NB4 (cell line): ENCODE measurements at regions not wholly inside any gene's neighbourhood (a gene's known extent, or its start where the extent isn't known, plus 50 kb on each side); places are given as distances from the start of the nearest gene placed in this dataset.

Experiments
- DNase-seq: peaks from one replicate; pipeline ENCODE4 v3.0.0; 2010; ENCODE audit warnings: low read depth
- H3K4me3 ChIP-seq: one replicate; pipeline ENCODE4 v1.5.1; 2011; ENCODE audit warnings: mild to moderate bottlenecking, low read depth, low read length, moderate library complexity
- CTCF ChIP-seq: IDR thresholded peaks from one replicate; pipeline ENCODE4 v1.5.1; 2012; ENCODE audit warnings: low read depth, low read length
- MYC ChIP-seq: IDR thresholded peaks from 2 replicates; pipeline ENCODE4 v1.6.1; 2011; ENCODE audit warnings: low read depth, low read length
- POLR2A ChIP-seq: IDR thresholded peaks from 2 replicates; pipeline ENCODE4 v1.6.1; 2011; ENCODE audit warnings: mild to moderate bottlenecking; ENCODE audit not compliant: insufficient read length; ENCODE audit errors: extremely low read depth
- TF ChIP-seq, protein P1 (sequence below): IDR thresholded peaks from 2 replicates; pipeline ENCODE4 v1.6.1; 2011; ENCODE audit warnings: low read depth, low read length

- H3K4me3 ChIP-seq = no peak overlapping the region
- TF ChIP-seq CTCF = no peak
- TF ChIP-seq, protein P1, sequence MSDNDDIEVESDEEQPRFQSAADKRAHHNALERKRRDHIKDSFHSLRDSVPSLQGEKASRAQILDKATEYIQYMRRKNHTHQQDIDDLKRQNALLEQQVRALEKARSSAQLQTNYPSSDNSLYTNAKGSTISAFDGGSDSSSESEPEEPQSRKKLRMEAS = no peak
- TF ChIP-seq MYC = no peak
- TF ChIP-seq POLR2A = no peak
- no peak for DNase-seq
These were observed 243.2 kb upstream of the NR2F2 start for GRCh38 chr15:96087180-96087884.

DNA sequence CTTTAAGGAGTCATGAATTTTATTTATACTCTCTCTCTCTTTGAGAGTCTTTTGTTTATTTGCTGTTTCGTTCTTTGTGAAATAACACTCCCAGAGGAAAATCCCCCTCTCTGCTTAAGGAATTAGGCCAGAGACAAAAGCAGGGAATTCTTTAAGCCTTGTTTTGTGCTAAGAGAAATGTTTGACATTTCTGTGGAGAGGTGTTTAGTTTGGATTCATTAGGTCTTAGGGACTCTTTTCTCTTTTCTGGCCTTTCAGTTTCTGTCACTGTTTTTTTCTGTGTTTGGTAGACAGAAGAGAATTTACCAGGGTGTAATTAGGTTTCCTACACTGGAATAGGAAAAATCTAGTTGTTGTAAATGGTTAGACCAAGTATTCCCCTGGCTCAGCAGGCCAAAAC is 241.8 kb upstream of the NR2F2 start:
- TF ChIP-seq MYC = no peak
- TF ChIP-seq, protein P1 = no peak
- TF ChIP-seq POLR2A = no peak
- TF ChIP-seq CTCF = no peak
- no peak overlapping the region for H3K4me3 ChIP-seq
- DNase-seq = no peak

GRCh38 chr15:96089405-96090058 is 241.0 kb upstream of the NR2F2 start:
- no peak for DNase-seq
- TF ChIP-seq POLR2A (no peak), CTCF (no peak), MYC (no peak)
- TF ChIP-seq, protein P1 = no peak
- H3K4me3 ChIP-seq = no peak overlapping the region

DNA sequence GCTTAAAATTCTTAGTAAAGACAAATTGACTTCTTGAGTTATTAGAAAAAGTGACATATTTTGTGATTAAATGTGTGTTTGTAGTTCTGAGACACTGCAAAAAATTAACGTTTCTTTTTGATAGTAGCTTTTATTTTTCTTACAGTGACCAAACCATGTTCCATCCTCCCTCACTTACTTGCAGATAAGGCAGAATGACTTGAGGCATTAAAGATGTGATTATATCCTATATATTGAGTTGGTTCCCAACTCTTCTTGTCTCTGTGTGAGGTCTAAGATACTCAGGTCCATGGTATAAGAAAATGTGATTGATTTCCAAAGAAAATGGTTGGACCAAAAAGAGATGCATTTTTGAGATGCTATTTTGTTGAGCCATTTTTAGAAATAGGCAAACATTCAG is 238.3 kb upstream of the NR2F2 start:
- no peak overlapping the region for H3K4me3 ChIP-seq
- DNase-seq = no peak
- TF ChIP-seq MYC (no peak), CTCF (no peak), POLR2A (no peak)
- TF ChIP-seq, protein P1 = no peak

DNA sequence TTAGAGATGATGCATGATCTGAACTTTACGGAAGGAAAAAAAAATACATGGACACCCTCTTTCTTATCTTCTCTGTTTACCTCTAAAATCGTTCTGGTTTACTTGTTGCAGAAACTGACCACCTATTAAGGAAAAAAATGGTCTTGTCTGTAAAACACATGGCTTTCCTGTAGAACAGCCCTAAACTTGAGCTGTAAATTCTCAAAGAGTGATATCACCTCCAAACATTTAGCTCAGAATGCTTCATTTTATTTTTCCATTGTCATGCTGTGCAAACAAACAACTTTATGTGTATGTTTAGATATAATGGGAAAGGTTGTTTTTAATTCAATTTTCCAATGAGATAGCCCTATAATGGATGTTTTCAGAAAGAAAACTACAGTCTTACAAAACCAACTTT is 237.4 kb upstream of the NR2F2 start:
- no peak overlapping the region for H3K4me3 ChIP-seq
- DNase-seq = no peak
- TF ChIP-seq, protein P1 = no peak
- TF ChIP-seq MYC = no peak
- TF ChIP-seq CTCF = no peak
- no peak for TF ChIP-seq POLR2A

DNA sequence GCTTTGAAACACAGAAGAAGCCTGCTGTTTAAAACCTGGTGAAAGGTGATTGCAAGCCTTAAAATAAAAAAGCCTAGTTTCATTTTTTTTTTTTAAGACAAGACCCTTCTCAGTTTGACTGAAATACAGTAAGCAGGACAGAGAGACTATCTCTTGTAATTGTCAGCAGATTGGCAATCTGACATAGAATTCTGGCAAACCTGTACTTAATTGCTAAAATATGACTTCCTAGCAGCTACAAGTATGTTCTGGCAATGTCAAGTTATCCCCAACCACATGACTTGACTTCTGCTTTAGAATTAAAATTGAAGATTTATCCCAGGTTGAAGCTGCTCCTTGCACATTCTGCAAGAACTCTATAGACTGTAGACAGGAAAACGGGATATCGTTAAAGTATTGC is 232.8 kb upstream of the NR2F2 start:
- no peak for DNase-seq
- no peak for TF ChIP-seq MYC
- no peak for TF ChIP-seq CTCF
- TF ChIP-seq, protein P1 = no peak
- no peak for TF ChIP-seq POLR2A
- no peak overlapping the region for H3K4me3 ChIP-seq
